ENCODE measurements at regions not wholly inside any gene's neighbourhood (a gene's known extent, or its start where the extent isn't known, plus 50 kb on each side); places are given as distances from the start of the nearest gene placed in this dataset.
A peak's percentile ranks its signal among the peaks of the same experiment; 100 is the strongest.

GRCh38 chr14:25658988-25659387, 609.0 kb upstream of the STXBP6 start:
- 55 to 70% (median 62%) methylated on average over 2 of the region's 2 CpGs for WGBS, 5 donors
- no peak for DNase-seq

GRCh38 chr14:25630447-25630846, 580.5 kb upstream of the STXBP6 start:
- 23 to 34% (median 25%) methylated on average over 2 of the region's 2 CpGs for whole genome bisulfite sequencing, 5 donors
- Histone ChIP-seq H3K27ac (no peak overlapping the region), H3K4me1 (no peaks in the 10 kb centered on the region), H3K36me3 (no peaks in the 10 kb centered on the region), H3K4me3 (no peak overlapping the region), H3K9me3 (no peaks in the 10 kb centered on the region), H3K27me3 (no peaks in the 10 kb centered on the region)
- intact Hi-C loops (cut with DNase I; ENCODE audit: low total_unique reads), result no loop called here
- no peak for DNase-seq
- TF ChIP-seq POLR2A (IDR thresholded peaks at IDR 0.05), result no peak
- no peak for TF ChIP-seq EP300 (IDR thresholded peaks at IDR 0.05)
- no peak for TF ChIP-seq POLR2AphosphoS5 (IDR thresholded peaks at IDR 0.05)
- no peak for TF ChIP-seq CTCF (IDR thresholded peaks at IDR 0.05)

More at GRCh38 chr14:25658988-25659387, 609.0 kb upstream of the STXBP6 start:
- Histone ChIP-seq H3K36me3 (no peaks in the 10 kb centered on the region), H3K27me3 (no peaks in the 10 kb centered on the region), H3K4me1 (no peaks in the 10 kb centered on the region), H3K9me3 (no peaks in the 10 kb centered on the region), H3K27ac (no peak overlapping the region), H3K4me3 (no peak overlapping the region)
- intact Hi-C loops (cut with DNase I; ENCODE audit: low total_unique reads), result no loop called here
- TF ChIP-seq POLR2AphosphoS5 (IDR thresholded peaks at IDR 0.05), result no peak
- TF ChIP-seq EP300 (IDR thresholded peaks at IDR 0.05), result no peak
- no peak for TF ChIP-seq POLR2A (IDR thresholded peaks at IDR 0.05)

- no peak for DNase-seq
- Histone ChIP-seq H3K9me3 (no peaks in the 10 kb centered on the region), H3K27ac (no peak overlapping the region), H3K36me3 (no peaks in the 10 kb centered on the region), H3K4me3 (no peak overlapping the region), H3K4me1 (no peaks in the 10 kb centered on the region), H3K27me3 (no peaks in the 10 kb centered on the region)
- TF ChIP-seq CTCF (IDR thresholded peaks at IDR 0.05), result no peak
- TF ChIP-seq EP300 (IDR thresholded peaks at IDR 0.05), result no peak
- no peak for TF ChIP-seq POLR2A (IDR thresholded peaks at IDR 0.05)
- TF ChIP-seq POLR2AphosphoS5 (IDR thresholded peaks at IDR 0.05), result no peak
- intact Hi-C loops (cut with DNase I; ENCODE audit: low total_unique reads), result no loop called here
- whole genome bisulfite sequencing, 5 donors, result 62 to 74% (median 72%) methylated on average over 2 of the region's 2 CpGs
Observed at GRCh38 chr14:25628978-25629377, 579.0 kb upstream of the STXBP6 start.

GRCh38 chr14:25628390-25628789, 578.4 kb upstream of the STXBP6 start:
- intact Hi-C loops (cut with DNase I; ENCODE audit: low total_unique reads), result no loop called here
- no peaks in the 10 kb centered on the region for H3K4me1 ChIP-seq
- 88 to 89% (median 89%) methylated on average over 2 of the region's 2 CpGs for WGBS, 5 donors
- no peak overlapping the region for H3K27ac ChIP-seq
- H3K36me3 ChIP-seq, result no peaks in the 10 kb centered on the region
- H3K4me3 ChIP-seq, result no peak overlapping the region
- H3K27me3 ChIP-seq, result no peaks in the 10 kb centered on the region
- no peak for DNase-seq
- H3K9me3 ChIP-seq, result no peaks in the 10 kb centered on the region
- TF ChIP-seq POLR2A (IDR thresholded peaks at IDR 0.05) (no peak), POLR2AphosphoS5 (IDR thresholded peaks at IDR 0.05) (no peak), CTCF (IDR thresholded peaks at IDR 0.05) (no peak), EP300 (IDR thresholded peaks at IDR 0.05) (no peak)

- intact Hi-C loops (cut with DNase I; ENCODE audit: low total_unique reads), result no loop called here
- Histone ChIP-seq H3K27ac (no peak overlapping the region), H3K36me3 (no peaks in the 10 kb centered on the region), H3K27me3 (no peaks in the 10 kb centered on the region), H3K4me3 (no peak overlapping the region), H3K9me3 (no peaks in the 10 kb centered on the region), H3K4me1 (no peaks in the 10 kb centered on the region)
- DNase-seq, result peak in 1 of 2 donors; percentile 24
- WGBS, 5 donors, result 54 to 77% (median 74%) methylated on average over 2 of the region's 2 CpGs
- TF ChIP-seq POLR2A (IDR thresholded peaks at IDR 0.05), result no peak
- TF ChIP-seq CTCF (IDR thresholded peaks at IDR 0.05), result no peak
- TF ChIP-seq POLR2AphosphoS5 (IDR thresholded peaks at IDR 0.05), result no peak
- no peak for TF ChIP-seq EP300 (IDR thresholded peaks at IDR 0.05)
Observed at GRCh38 chr14:25626986-25627385, 577.0 kb upstream of the STXBP6 start.
